ENCODE measurements at regions not wholly inside any gene's neighbourhood (a gene's known extent, or its start where the extent isn't known, plus 50 kb on each side); places are given as distances from the start of the nearest gene placed in this dataset.

- H3K27ac ChIP-seq: no peak overlapping the region
- TF ChIP-seq POLR2AphosphoS5 (IDR thresholded peaks at IDR 0.05): no peak
- no peak for TF ChIP-seq POLR2A (IDR thresholded peaks at IDR 0.05)
- no peak for TF ChIP-seq CTCF (IDR thresholded peaks at IDR 0.05)
- H3K4me1 ChIP-seq: no peaks in the 10 kb centered on the region
- no peaks in the 10 kb centered on the region for H3K9me3 ChIP-seq
- no peaks in the 10 kb centered on the region for H3K36me3 ChIP-seq
- intact Hi-C loops (cut with DNase I; ENCODE audit: low total_unique reads): no loop called here
- DNase-seq (ENCODE audit: low spot score in 2 of 2): no peak
- H3K4me3 ChIP-seq: no peak overlapping the region
- H3K27me3 ChIP-seq: peaks cover 0 to 69% of the 10 kb centered on the region in 2 donors
Measured at GRCh38 chr17:79533116-79533515, 77.7 kb downstream of the RBFOX3 start.

- Histone ChIP-seq H3K27me3 (peaks cover 0 to 72% of the 10 kb centered on the region in 2 donors), H3K36me3 (no peaks in the 10 kb centered on the region), H3K9me3 (no peaks in the 10 kb centered on the region), H3K27ac (no peak overlapping the region), H3K4me3 (no peak overlapping the region), H3K4me1 (no peaks in the 10 kb centered on the region)
- no peak for TF ChIP-seq POLR2A (IDR thresholded peaks at IDR 0.05)
- no peak for TF ChIP-seq CTCF (IDR thresholded peaks at IDR 0.05)
- no peak for TF ChIP-seq POLR2AphosphoS5 (IDR thresholded peaks at IDR 0.05)
- DNase-seq (ENCODE audit: low spot score in 2 of 2): no peak
- intact Hi-C loops (cut with DNase I; ENCODE audit: low total_unique reads): no loop called here
Measured at GRCh38 chr17:79532107-79532790, 78.6 kb downstream of the RBFOX3 start.

GRCh38 chr17:79531191-79532095, 79.4 kb downstream of the RBFOX3 start:
- intact Hi-C loops (cut with DNase I; ENCODE audit: low total_unique reads): no loop called here
- no peaks in the 10 kb centered on the region for H3K9me3 ChIP-seq
- H3K4me3 ChIP-seq: no peak overlapping the region
- TF ChIP-seq POLR2AphosphoS5 (IDR thresholded peaks at IDR 0.05) (no peak), CTCF (IDR thresholded peaks at IDR 0.05) (no peak), POLR2A (IDR thresholded peaks at IDR 0.05) (no peak)
- H3K36me3 ChIP-seq: no peaks in the 10 kb centered on the region
- peaks cover 0 to 81% of the 10 kb centered on the region in 2 donors for H3K27me3 ChIP-seq
- no peak overlapping the region for H3K27ac ChIP-seq
- H3K4me1 ChIP-seq: no peaks in the 10 kb centered on the region
- no peak for DNase-seq (ENCODE audit: low spot score in 2 of 2)

- Histone ChIP-seq H3K9me3 (no peaks in the 10 kb centered on the region), H3K4me3 (no peak overlapping the region), H3K4me1 (no peaks in the 10 kb centered on the region), H3K36me3 (no peaks in the 10 kb centered on the region), H3K27me3 (peaks cover 0 to 90% of the 10 kb centered on the region in 2 donors), H3K27ac (no peak overlapping the region)
- TF ChIP-seq POLR2A (IDR thresholded peaks at IDR 0.05) (no peak), POLR2AphosphoS5 (IDR thresholded peaks at IDR 0.05) (no peak), CTCF (IDR thresholded peaks at IDR 0.05) (no peak)
- intact Hi-C loops (cut with DNase I; ENCODE audit: low total_unique reads): no loop called here
- DNase-seq (ENCODE audit: low spot score in 2 of 2): no peak
Measured at GRCh38 chr17:79530361-79531105, 80.3 kb downstream of the RBFOX3 start.

Data from breast epithelium (tissue), 4 donors.